ENCODE measurements at regions not wholly inside any gene's neighbourhood (a gene's known extent, or its start where the extent isn't known, plus 50 kb on each side); places are given as distances from the start of the nearest gene placed in this dataset.
"Not testable (repeated sequence)": the region's sequence is repeated elsewhere in the genome, so short reads cannot be mapped to it uniquely, and the experiment has no call there.

DNA sequence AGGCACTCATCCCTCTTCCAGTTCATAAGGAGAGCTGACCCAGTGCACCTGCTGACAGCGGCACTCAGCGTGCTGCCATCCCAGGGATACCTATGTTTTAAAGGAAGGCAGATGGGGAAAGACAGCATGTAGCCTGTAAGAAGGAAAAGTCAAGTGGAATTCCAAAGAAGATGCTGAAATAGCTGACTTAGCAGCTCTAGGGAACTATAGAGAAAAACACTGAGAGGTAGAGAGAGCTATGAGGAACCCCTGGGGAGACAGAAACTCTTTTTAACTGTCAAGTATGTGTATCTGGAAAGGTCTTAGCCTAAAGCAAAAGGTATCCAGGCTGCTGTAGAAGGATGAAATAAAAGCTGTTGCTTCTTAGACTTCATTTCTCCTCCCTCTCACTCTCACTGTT is 113.4 kb upstream of the BCL6 start:
- no peak for TF ChIP-seq CTCF (IDR thresholded peaks at IDR 0.05; ENCODE audit: low read depth, low read length)
- TF ChIP-seq, protein P1, sequence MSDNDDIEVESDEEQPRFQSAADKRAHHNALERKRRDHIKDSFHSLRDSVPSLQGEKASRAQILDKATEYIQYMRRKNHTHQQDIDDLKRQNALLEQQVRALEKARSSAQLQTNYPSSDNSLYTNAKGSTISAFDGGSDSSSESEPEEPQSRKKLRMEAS (IDR thresholded peaks at IDR 0.05; ENCODE audit: low read depth, low read length) = no peak
- TF ChIP-seq MYC (IDR thresholded peaks at IDR 0.05; ENCODE audit: low read depth, low read length) = no peak
- no peak for TF ChIP-seq POLR2A (IDR thresholded peaks at IDR 0.05; ENCODE audit: extremely low read depth, insufficient read length)
- no peak for DNase-seq (ENCODE audit: low read depth)
- H3K4me3 ChIP-seq (ENCODE audit: low read depth, low read length) = no peak overlapping the region

DNA sequence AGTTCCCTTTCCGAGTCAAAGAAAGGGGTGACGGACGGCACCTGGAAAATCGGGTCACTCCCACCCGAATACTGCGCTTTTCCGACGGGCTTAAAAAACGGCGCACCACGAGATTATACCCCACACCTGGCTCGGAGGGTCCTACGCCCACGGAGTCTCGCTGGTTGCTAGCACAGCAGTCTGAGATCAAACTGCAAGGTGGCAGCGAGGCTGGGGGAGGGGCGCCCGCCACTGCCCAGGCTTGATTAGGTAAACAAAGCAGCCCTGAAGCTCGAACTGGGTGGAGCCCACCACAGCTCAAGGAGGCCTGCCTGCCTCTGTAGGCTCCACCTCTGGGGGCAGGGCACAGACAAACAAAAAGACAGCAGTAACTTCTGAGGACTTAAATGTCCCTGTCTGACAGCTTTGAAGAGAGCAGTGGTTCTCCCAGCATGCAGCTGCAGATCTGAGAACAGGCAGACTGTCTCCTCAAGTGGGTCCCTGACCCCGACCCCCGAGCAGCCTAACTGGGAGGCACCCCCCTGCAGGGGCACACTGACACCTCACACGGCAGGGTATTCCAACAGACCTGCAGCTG is 117.5 kb upstream of the BCL6 start:
- DNase-seq (ENCODE audit: low read depth); H3K4me3 ChIP-seq (ENCODE audit: low read depth, low read length): not testable (repeated sequence)

DNA sequence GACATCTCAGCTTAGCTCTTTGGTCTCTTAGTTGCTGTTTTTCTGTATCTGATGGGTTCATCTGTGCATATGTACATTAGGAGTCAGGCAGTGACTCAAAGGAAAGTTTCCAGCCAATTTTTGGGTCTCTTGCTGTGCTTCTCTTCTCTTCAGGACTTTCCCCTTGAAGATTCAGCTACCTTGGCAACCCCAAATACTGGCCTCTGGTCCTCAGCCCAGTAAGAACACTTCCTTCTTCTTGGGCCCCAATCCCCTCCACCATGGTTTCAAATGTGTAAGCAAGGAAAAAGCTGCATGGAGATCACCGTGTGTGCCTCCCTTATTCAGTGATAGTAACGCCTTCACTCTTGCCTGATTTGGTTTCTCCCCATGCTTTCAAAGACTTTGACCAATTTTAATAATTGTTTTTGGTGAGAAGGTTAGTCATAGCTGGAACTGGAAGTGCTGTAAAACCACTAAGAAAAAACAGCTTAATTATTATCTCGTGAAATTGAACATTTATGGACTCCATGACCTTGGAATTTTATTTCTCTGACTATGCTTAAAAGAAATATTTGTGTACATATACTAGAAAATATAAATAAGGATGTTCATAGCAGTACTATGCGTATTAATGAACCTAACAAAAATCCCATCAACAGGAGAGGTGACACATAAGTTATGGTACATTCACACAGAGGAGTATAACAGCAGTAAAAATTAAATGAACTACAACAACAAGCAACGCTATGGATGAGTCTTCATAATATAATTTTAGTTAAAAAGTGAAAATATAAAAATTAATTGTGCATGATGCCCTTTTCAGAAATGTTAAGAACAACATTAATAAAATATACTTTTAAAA is 125.3 kb upstream of the BCL6 start:
- H3K4me3 ChIP-seq (ENCODE audit: low read depth, low read length) = no peak overlapping the region
- no peak for DNase-seq (ENCODE audit: low read depth)
- TF ChIP-seq MYC (IDR thresholded peaks at IDR 0.05; ENCODE audit: low read depth, low read length) (no peak), POLR2A (IDR thresholded peaks at IDR 0.05; ENCODE audit: extremely low read depth, insufficient read length) (no peak), CTCF (IDR thresholded peaks at IDR 0.05; ENCODE audit: low read depth, low read length) (no peak)
- TF ChIP-seq, protein P1 (IDR thresholded peaks at IDR 0.05; ENCODE audit: low read depth, low read length) = no peak

DNA sequence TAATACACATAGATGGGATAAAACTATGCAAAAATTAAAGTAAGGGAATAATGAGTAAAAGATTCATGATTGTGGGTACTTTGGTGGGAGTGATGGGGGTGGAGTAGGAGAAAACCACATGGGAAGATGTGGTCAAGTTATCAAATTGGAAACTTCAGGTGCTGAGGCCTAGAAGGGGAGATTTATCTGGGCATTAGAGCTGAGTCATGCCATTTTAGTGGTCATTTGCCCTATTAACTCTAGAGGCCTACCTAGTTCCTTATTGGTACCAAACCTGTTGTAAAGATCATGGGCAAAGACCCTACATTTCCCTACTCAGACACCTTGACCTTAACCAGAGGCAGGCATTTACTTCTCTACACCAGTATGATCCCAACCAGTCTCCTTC is 125.9 kb upstream of the BCL6 start:
- no peak for DNase-seq (ENCODE audit: low read depth)
- TF ChIP-seq POLR2A (IDR thresholded peaks at IDR 0.05; ENCODE audit: extremely low read depth, insufficient read length) = no peak
- TF ChIP-seq, protein P1 (IDR thresholded peaks at IDR 0.05; ENCODE audit: low read depth, low read length) = no peak
- no peak for TF ChIP-seq CTCF (IDR thresholded peaks at IDR 0.05; ENCODE audit: low read depth, low read length)
- TF ChIP-seq MYC (IDR thresholded peaks at IDR 0.05; ENCODE audit: low read depth, low read length) = no peak
- no peak overlapping the region for H3K4me3 ChIP-seq (ENCODE audit: low read depth, low read length)

DNA sequence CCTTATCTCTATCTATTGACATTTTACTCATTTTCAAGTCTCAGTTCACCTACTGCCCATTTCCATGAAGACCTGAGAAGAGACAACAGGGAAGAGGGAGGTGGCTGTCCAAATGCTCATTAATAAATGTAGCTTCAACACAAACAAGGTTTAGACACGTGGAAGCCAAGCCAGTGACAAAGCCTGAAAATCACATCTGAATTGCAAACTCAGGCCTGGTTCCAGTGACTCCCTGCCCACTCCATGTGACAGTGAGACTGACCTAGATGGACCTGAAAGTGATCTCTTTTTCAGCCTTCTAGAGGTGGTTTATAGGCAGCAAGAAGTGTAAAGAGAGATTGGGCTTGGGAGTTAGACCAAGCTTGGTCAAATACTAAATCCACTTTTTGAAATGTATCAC is 126.6 kb upstream of the BCL6 start:
- no peak overlapping the region for H3K4me3 ChIP-seq (ENCODE audit: low read depth, low read length)
- DNase-seq (ENCODE audit: low read depth) = no peak
- TF ChIP-seq, protein P1 (IDR thresholded peaks at IDR 0.05; ENCODE audit: low read depth, low read length) = no peak
- TF ChIP-seq CTCF (IDR thresholded peaks at IDR 0.05; ENCODE audit: low read depth, low read length) (no peak), POLR2A (IDR thresholded peaks at IDR 0.05; ENCODE audit: extremely low read depth, insufficient read length) (no peak), MYC (IDR thresholded peaks at IDR 0.05; ENCODE audit: low read depth, low read length) (no peak)

DNA sequence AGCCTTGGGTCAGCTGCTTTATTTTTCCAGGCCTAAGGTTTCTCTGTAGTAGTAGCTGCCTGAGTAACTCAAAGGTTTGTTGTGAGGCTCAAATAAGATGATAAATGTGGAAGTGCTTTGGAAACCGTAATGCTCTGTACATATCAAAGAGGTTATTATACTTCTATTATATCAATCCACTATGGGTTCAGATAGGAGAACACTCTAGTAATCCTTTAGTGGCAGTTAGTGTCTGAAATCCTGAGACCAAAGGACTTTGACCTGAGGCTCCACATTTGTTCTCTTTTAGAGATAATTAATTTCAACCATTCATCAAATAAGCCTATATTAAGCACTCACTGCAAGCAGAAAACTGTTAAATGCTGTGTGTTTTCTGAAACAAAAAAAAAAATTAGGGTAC is 128.6 kb upstream of the BCL6 start:
- H3K4me3 ChIP-seq (ENCODE audit: low read depth, low read length) = no peak overlapping the region
- no peak for TF ChIP-seq POLR2A (IDR thresholded peaks at IDR 0.05; ENCODE audit: extremely low read depth, insufficient read length)
- no peak for TF ChIP-seq MYC (IDR thresholded peaks at IDR 0.05; ENCODE audit: low read depth, low read length)
- TF ChIP-seq, protein P1 (IDR thresholded peaks at IDR 0.05; ENCODE audit: low read depth, low read length) = no peak
- TF ChIP-seq CTCF (IDR thresholded peaks at IDR 0.05; ENCODE audit: low read depth, low read length) = no peak

More for the DNA sequence above, 128.6 kb upstream of the BCL6 start:
- DNase-seq (ENCODE audit: low read depth) = no peak
